ENCODE measurements at regions not wholly inside any gene's neighbourhood (a gene's known extent, or its start where the extent isn't known, plus 50 kb on each side); places are given as distances from the start of the nearest gene placed in this dataset.

GRCh38 chr11:35873721-35874120, 70.1 kb upstream of the LDLRAD3 start:
- POLR2A ChIA-PET, result no interaction called here
- intact Hi-C loops (cut with micrococcal nuclease), result no loop called here

More at GRCh38 chr11:35873721-35874120, 70.1 kb upstream of the LDLRAD3 start:
- no peak for TF ChIP-seq ATF3 (IDR thresholded peaks at IDR 0.05)
- no peak for TF ChIP-seq RAD21 (IDR thresholded peaks at IDR 0.05; ENCODE audit: low read depth)
- TF ChIP-seq CEBPB (IDR thresholded peaks at IDR 0.05; ENCODE audit: low read depth), result no peak
- no peak for TF ChIP-seq JUND (IDR thresholded peaks at IDR 0.05)
- TF ChIP-seq CBX3 (IDR thresholded peaks at IDR 0.05; ENCODE audit: low read depth), result no peak
- no peak for TF ChIP-seq FOSL1 (IDR thresholded peaks at IDR 0.05; ENCODE audit: low read depth)
- TF ChIP-seq SP1 (IDR thresholded peaks at IDR 0.05; ENCODE audit: low read depth), result no peak
- no peak for TF ChIP-seq ELF1 (IDR thresholded peaks at IDR 0.05; ENCODE audit: borderline replicate concordance, low read depth)
- TF ChIP-seq ZBTB33 (IDR thresholded peaks at IDR 0.05; ENCODE audit: extremely low read depth, insufficient replicate concordance, low read length), result no peak
- TF ChIP-seq MAX (IDR thresholded peaks at IDR 0.05), result no peak
- no peak for TF ChIP-seq EZH2 (IDR thresholded peaks at IDR 0.05)
- Histone ChIP-seq H3K4me2 (ENCODE audit: low read length) (no peak overlapping the region), H3K27me3 (ENCODE audit: insufficient read depth, low read length) (no peaks in the 10 kb centered on the region), H3K9ac (ENCODE audit: low read length) (no peak overlapping the region), H3K27ac (ENCODE audit: low read depth, low read length) (no peak overlapping the region), H2AFZ (ENCODE audit: low read depth, low read length, poor library complexity, severe bottlenecking) (no peak overlapping the region), H3K4me3 (replicated peaks in 1 of 2; ENCODE audit: low read depth in 1 of 2, low read length in 2 of 2) (no peak overlapping the region), H3K9me3 (ENCODE audit: control insufficient read depth in 1 of 2, insufficient read depth in 1 of 2, low read depth in 1 of 2, low read length in 2 of 2) (peaks cover 0 to 6% of the 10 kb centered on the region in 2 experiments; a peak in 2 of 4 replicates), H3K9me2 (ENCODE audit: insufficient read depth) (no peaks in the 10 kb centered on the region; the same call in 1 of the 2 replicates), H4K20me1 (ENCODE audit: insufficient read depth) (no peaks in the 10 kb centered on the region), H3K36me3 (ENCODE audit: control insufficient read depth in 1 of 2, insufficient read depth in 2 of 2, low read length in 2 of 2) (no peaks in the 10 kb centered on the region), H3K4me1 (ENCODE audit: control insufficient read depth in 1 of 2, insufficient read depth in 2 of 2, low read length in 2 of 2) (no peaks in the 10 kb centered on the region), H3K79me2 (ENCODE audit: insufficient read depth, low read length) (no peaks in the 10 kb centered on the region)
- ChIA-PET CTCF (no interaction called here), RAD21 (ENCODE audit: low non-redundant PET in 1 of 2, low total read pairs in 2 of 2, uncharacterized antibody in 2 of 2, unreplicated experiment in 2 of 2) (no interaction called here)
- no TSS peak for BruUV-seq (replicated peaks)
- no peak for DNase-seq (ENCODE audit: low read depth, low spot score)
- no peak for ATAC-seq
